ENCODE measurements at regions not wholly inside any gene's neighbourhood (a gene's known extent, or its start where the extent isn't known, plus 50 kb on each side); places are given as distances from the start of the nearest gene placed in this dataset.

- no peak for ATAC-seq
- TF ChIP-seq CSDC2 (CRISPR knock-in tag; IDR thresholded peaks at IDR 0.05) (no peak), PPARA (CRISPR knock-in tag; IDR thresholded peaks at IDR 0.05; ENCODE audit: borderline replicate concordance) (no peak), PATZ1 (CRISPR knock-in tag; IDR thresholded peaks at IDR 0.05; ENCODE audit: borderline replicate concordance) (no peak)
Observed at GRCh38 chr18:24559526-24559925, 99.1 kb downstream of the HRH4 start.

- TF ChIP-seq ISL1 (CRISPR knock-in tag; IDR thresholded peaks at IDR 0.05) (peak; percentile 51), ZNF8 (CRISPR knock-in tag; IDR thresholded peaks at IDR 0.05) (no peak)
- no peak for ATAC-seq
Observed at GRCh38 chr18:24560511-24560981, 100.1 kb downstream of the HRH4 start.

GRCh38 chr18:24561369-24561965 is 101.0 kb downstream of the HRH4 start:
- no peak for ATAC-seq
- no peak for TF ChIP-seq GLIS3 (CRISPR knock-in tag; IDR thresholded peaks at IDR 0.05)
- TF ChIP-seq ISL1 (CRISPR knock-in tag; IDR thresholded peaks at IDR 0.05): no peak
- TF ChIP-seq ZC3H10 (CRISPR knock-in tag; IDR thresholded peaks at IDR 0.05): no peak
- no peak for TF ChIP-seq OSR1 (CRISPR knock-in tag; IDR thresholded peaks at IDR 0.05)
- TF ChIP-seq CSRNP3 (CRISPR knock-in tag; IDR thresholded peaks at IDR 0.05): no peak
- TF ChIP-seq RARB (CRISPR knock-in tag; IDR thresholded peaks at IDR 0.05): no peak
- TF ChIP-seq CSDC2 (CRISPR knock-in tag; IDR thresholded peaks at IDR 0.05): no peak
- TF ChIP-seq ZFP30 (CRISPR knock-in tag; IDR thresholded peaks at IDR 0.05): no peak
- TF ChIP-seq TOX (CRISPR knock-in tag; IDR thresholded peaks at IDR 0.05; ENCODE audit: borderline replicate concordance): no peak
- TF ChIP-seq CREB5 (CRISPR knock-in tag; IDR thresholded peaks at IDR 0.05; ENCODE audit: low read depth): no peak
- no peak for TF ChIP-seq PATZ1 (CRISPR knock-in tag; IDR thresholded peaks at IDR 0.05; ENCODE audit: borderline replicate concordance)
- TF ChIP-seq ZNF565 (CRISPR knock-in tag; conservative IDR thresholded peaks at IDR 0.05; ENCODE audit: low read depth): no peak
- no peak for TF ChIP-seq ZNF70 (CRISPR knock-in tag; IDR thresholded peaks at IDR 0.05)
- no peak for TF ChIP-seq ZNF8 (CRISPR knock-in tag; IDR thresholded peaks at IDR 0.05)
- no peak for TF ChIP-seq SNAI2 (CRISPR knock-in tag; IDR thresholded peaks at IDR 0.05)

- no peak for ATAC-seq
- TF ChIP-seq BACH2 (CRISPR knock-in tag; IDR thresholded peaks at IDR 0.05; ENCODE audit: borderline replicate concordance): no peak
- no peak for TF ChIP-seq ISL1 (CRISPR knock-in tag; IDR thresholded peaks at IDR 0.05)
- no peak for TF ChIP-seq SNAI2 (CRISPR knock-in tag; IDR thresholded peaks at IDR 0.05)
- no peak for TF ChIP-seq ZNF70 (CRISPR knock-in tag; IDR thresholded peaks at IDR 0.05)
- TF ChIP-seq ZC3H10 (CRISPR knock-in tag; IDR thresholded peaks at IDR 0.05): no peak
- no peak for TF ChIP-seq ESRRG (CRISPR knock-in tag; IDR thresholded peaks at IDR 0.05)
- TF ChIP-seq ARNTL (CRISPR knock-in tag; IDR thresholded peaks at IDR 0.05; ENCODE audit: borderline replicate concordance, low read depth): no peak
- TF ChIP-seq ZFP30 (CRISPR knock-in tag; IDR thresholded peaks at IDR 0.05): no peak
- TF ChIP-seq GLIS3 (CRISPR knock-in tag; IDR thresholded peaks at IDR 0.05): no peak
- no peak for TF ChIP-seq PATZ1 (CRISPR knock-in tag; IDR thresholded peaks at IDR 0.05; ENCODE audit: borderline replicate concordance)
- no peak for TF ChIP-seq CSRNP3 (CRISPR knock-in tag; IDR thresholded peaks at IDR 0.05)
- no peak for TF ChIP-seq OSR1 (CRISPR knock-in tag; IDR thresholded peaks at IDR 0.05)
- no peak for TF ChIP-seq CREB5 (CRISPR knock-in tag; IDR thresholded peaks at IDR 0.05; ENCODE audit: low read depth)
- no peak for TF ChIP-seq TOX (CRISPR knock-in tag; IDR thresholded peaks at IDR 0.05; ENCODE audit: borderline replicate concordance)
- no peak for TF ChIP-seq PPARA (CRISPR knock-in tag; IDR thresholded peaks at IDR 0.05; ENCODE audit: borderline replicate concordance)
- TF ChIP-seq RARB (CRISPR knock-in tag; IDR thresholded peaks at IDR 0.05): no peak
- TF ChIP-seq ZNF8 (CRISPR knock-in tag; IDR thresholded peaks at IDR 0.05): no peak
Observed at GRCh38 chr18:24567199-24567598, 106.8 kb downstream of the HRH4 start.

Data from SK-N-SH treated with all-trans-retinoic acid at 6 μM for 48 hours (cell line).